Liver (tissue), 8 donors: ENCODE measurements at regions not wholly inside any gene's neighbourhood (a gene's known extent, or its start where the extent isn't known, plus 50 kb on each side); places are given as distances from the start of the nearest gene placed in this dataset.

Experiments
- DNase-seq: peaks from one replicate; pipeline ENCODE4 v3.0.0-alpha.2; 2017; ENCODE audit warnings: low spot score
- H3K27ac ChIP-seq, 2 donors: one replicate each; pipeline ENCODE4 v1.7.0; 2013; ENCODE audit warnings: inconsistent platforms in 2 of 2, low read length in 2 of 2, control low read depth in 1 of 2, low read depth in 1 of 2, mild to moderate bottlenecking in 1 of 2
- H3K27me3 ChIP-seq, 4 donors: one replicate each; pipeline versions ENCODE4 v1.6.1 to v1.7.0; 2013; ENCODE audit warnings: low read length in 3 of 4, inconsistent platforms in 1 of 4, mild to moderate bottlenecking in 1 of 4, moderate library complexity in 1 of 4; ENCODE audit not compliant: control insufficient read depth in 4 of 4, insufficient read depth in 4 of 4
- H3K36me3 ChIP-seq, 4 donors: one replicate each; pipeline versions ENCODE4 v1.6.1 to v1.7.0; 2013; ENCODE audit warnings: low read length in 3 of 4, mild to moderate bottlenecking in 3 of 4, low read depth in 1 of 4, moderate library complexity in 1 of 4; ENCODE audit not compliant: control insufficient read depth in 4 of 4, insufficient read depth in 3 of 4
- H3K4me1 ChIP-seq, 4 donors: one replicate each; pipeline versions ENCODE4 v1.6.1 to v1.7.0; 2013; ENCODE audit warnings: low read length in 3 of 4, mild to moderate bottlenecking in 3 of 4, moderate library complexity in 1 of 4; ENCODE audit not compliant: control insufficient read depth in 4 of 4, insufficient read depth in 4 of 4
- H3K4me3 ChIP-seq, 3 donors: one replicate each; pipeline versions ENCODE4 v1.6.1 to v1.7.0; 2013; ENCODE audit warnings: low read length in 3 of 3, control low read depth in 1 of 3, low read depth in 1 of 3, mild to moderate bottlenecking in 1 of 3
- H3K9ac ChIP-seq, 2 donors: one replicate each; pipeline ENCODE4 v1.7.0; 2013; ENCODE audit warnings: low read length in 2 of 2, mild to moderate bottlenecking in 2 of 2, moderate library complexity in 2 of 2, control low read depth in 1 of 2, low read depth in 1 of 2
- H3K9me3 ChIP-seq, 4 donors: one replicate each; pipeline versions ENCODE4 v1.6.1 to v1.7.0; 2013; ENCODE audit warnings: low read length in 3 of 4; ENCODE audit not compliant: control insufficient read depth in 4 of 4
- EGR1 ChIP-seq, 2 donors: IDR thresholded peaks; 2 replicates each; pipeline ENCODE4 v1.6.1; 2016 to 2018; ENCODE audit warnings: antibody characterized with exemption in 2 of 2, low read depth in 2 of 2
- FOXA1 ChIP-seq: IDR thresholded peaks from 2 replicates; pipeline ENCODE4 v1.6.1; 2016; ENCODE audit warnings: antibody characterized with exemption
- FOXA2 ChIP-seq: IDR thresholded peaks from 2 replicates; pipeline ENCODE4 v1.6.1; 2016; ENCODE audit warnings: antibody characterized with exemption
- GABPA ChIP-seq, 2 donors: IDR thresholded peaks in 1 of 2; conservative IDR thresholded peaks in 1 of 2; 2 replicates each; pipeline ENCODE4 v1.6.1; 2016; ENCODE audit warnings: antibody characterized with exemption in 2 of 2, mild to moderate bottlenecking in 1 of 2, moderate library complexity in 1 of 2
- HNF4A ChIP-seq, 2 donors: conservative IDR thresholded peaks; 2 replicates each; pipeline ENCODE4 v1.6.1; 2016; ENCODE audit warnings: antibody characterized with exemption in 2 of 2, mild to moderate bottlenecking in 2 of 2
- HNF4G ChIP-seq: IDR thresholded peaks from 2 replicates; pipeline ENCODE4 v1.6.1; 2016; ENCODE audit warnings: antibody characterized with exemption
- JUND ChIP-seq, 2 donors: IDR thresholded peaks; 2 replicates each; pipeline ENCODE4 v1.6.1; 2016; ENCODE audit warnings: antibody characterized with exemption in 2 of 2
- NR2F2 ChIP-seq: IDR thresholded peaks from 2 replicates; pipeline ENCODE4 v1.6.1; 2016; ENCODE audit warnings: antibody characterized with exemption
- RAD21 ChIP-seq, 2 donors: IDR thresholded peaks; 2 replicates each; pipeline ENCODE4 v1.6.1; 2016; ENCODE audit warnings: antibody characterized with exemption in 2 of 2, mild to moderate bottlenecking in 2 of 2
- RXRA ChIP-seq, 2 donors: IDR thresholded peaks; 2 replicates each; pipeline ENCODE4 v1.6.1; 2017 to 2018; ENCODE audit warnings: antibody characterized with exemption in 2 of 2, mild to moderate bottlenecking in 1 of 2
- SP1 ChIP-seq: IDR thresholded peaks from 2 replicates; pipeline ENCODE4 v1.6.1; 2018; ENCODE audit warnings: antibody characterized with exemption, mild to moderate bottlenecking
- TAF1 ChIP-seq: conservative IDR thresholded peaks from 2 replicates; pipeline ENCODE4 v1.6.1; 2016; ENCODE audit warnings: antibody characterized with exemption, mild to moderate bottlenecking
- YY1 ChIP-seq: IDR thresholded peaks from 2 replicates; pipeline ENCODE4 v1.6.1; 2016; ENCODE audit warnings: antibody characterized with exemption, mild to moderate bottlenecking
- WGBS: extraction: QIAGEN DNeasy Blood & Tissue Kit; methylation state at CpG from one replicate; pipeline ENCODE4 v1.1.7; 2013; 5-methylcytosine and 5-hydroxymethylcytosine counted together
- TF ChIP-seq, protein P1 (sequence below): fragments of 150-350 bp; IDR thresholded peaks from 2 replicates; pipeline ENCODE4 v1.5.1; 2017; ENCODE audit warnings: improper control_type of control experiment, low read depth, low read length; ENCODE audit not compliant: missing input control
- TF ChIP-seq, protein P2 (sequence below): IDR thresholded peaks from 2 replicates; pipeline ENCODE4 v1.6.1; 2016; ENCODE audit warnings: antibody characterized with exemption
- TF ChIP-seq, protein P3 (sequence below): IDR thresholded peaks from 2 replicates; pipeline ENCODE4 v1.6.1; 2016; ENCODE audit warnings: antibody characterized with exemption, mild to moderate bottlenecking
- TF ChIP-seq, protein P4 (sequence below): IDR thresholded peaks from 2 replicates; pipeline ENCODE4 v1.6.1; 2016; ENCODE audit warnings: antibody characterized with exemption
- TF ChIP-seq, protein P5 (sequence below): IDR thresholded peaks from 2 replicates; pipeline ENCODE4 v1.6.1; 2016; ENCODE audit warnings: antibody characterized with exemption
- donor health status: healthy.
- donor health status: healthy.
- donor health status: healthy.
- donor health status: healthy.
- donor health status: healthy.

DNA sequence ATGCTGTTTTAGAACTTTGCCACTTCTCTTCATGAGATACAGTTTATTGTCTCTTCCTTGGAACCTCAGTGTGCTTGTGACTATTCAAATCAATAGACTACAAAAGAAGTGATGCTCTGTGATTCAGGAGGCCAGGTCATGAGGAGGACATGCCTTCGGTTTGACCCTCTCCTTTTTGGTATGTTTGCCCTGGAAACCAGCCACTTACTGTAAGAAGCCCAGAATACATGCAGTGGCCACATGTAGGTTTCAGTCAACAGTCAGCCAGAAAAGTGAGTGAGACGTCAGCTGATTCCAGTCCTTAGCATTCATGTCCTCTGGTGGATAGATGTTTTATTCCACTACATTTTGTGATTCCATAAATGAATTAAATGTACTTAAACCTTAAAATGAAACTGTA lies 328.7 kb downstream of the PCDH18 start:
- 58% methylated on average over 2 of the region's 2 CpGs for WGBS
- TF ChIP-seq YY1, result no peak
- no peak for TF ChIP-seq HNF4A (conservative IDR thresholded peaks at IDR 0.05)
- TF ChIP-seq, protein P1, sequence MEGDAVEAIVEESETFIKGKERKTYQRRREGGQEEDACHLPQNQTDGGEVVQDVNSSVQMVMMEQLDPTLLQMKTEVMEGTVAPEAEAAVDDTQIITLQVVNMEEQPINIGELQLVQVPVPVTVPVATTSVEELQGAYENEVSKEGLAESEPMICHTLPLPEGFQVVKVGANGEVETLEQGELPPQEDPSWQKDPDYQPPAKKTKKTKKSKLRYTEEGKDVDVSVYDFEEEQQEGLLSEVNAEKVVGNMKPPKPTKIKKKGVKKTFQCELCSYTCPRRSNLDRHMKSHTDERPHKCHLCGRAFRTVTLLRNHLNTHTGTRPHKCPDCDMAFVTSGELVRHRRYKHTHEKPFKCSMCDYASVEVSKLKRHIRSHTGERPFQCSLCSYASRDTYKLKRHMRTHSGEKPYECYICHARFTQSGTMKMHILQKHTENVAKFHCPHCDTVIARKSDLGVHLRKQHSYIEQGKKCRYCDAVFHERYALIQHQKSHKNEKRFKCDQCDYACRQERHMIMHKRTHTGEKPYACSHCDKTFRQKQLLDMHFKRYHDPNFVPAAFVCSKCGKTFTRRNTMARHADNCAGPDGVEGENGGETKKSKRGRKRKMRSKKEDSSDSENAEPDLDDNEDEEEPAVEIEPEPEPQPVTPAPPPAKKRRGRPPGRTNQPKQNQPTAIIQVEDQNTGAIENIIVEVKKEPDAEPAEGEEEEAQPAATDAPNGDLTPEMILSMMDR, result no peak
- no peak for TF ChIP-seq FOXA1
- no peak for TF ChIP-seq SP1
- TF ChIP-seq FOXA2, result no peak
- TF ChIP-seq GABPA (IDR thresholded peaks at IDR 0.05 in 1 of 2, conservative IDR thresholded peaks at IDR 0.05 in 1 of 2), result no peak
- TF ChIP-seq HNF4G, result no peak
- no peak for TF ChIP-seq NR2F2
- TF ChIP-seq, protein P2, sequence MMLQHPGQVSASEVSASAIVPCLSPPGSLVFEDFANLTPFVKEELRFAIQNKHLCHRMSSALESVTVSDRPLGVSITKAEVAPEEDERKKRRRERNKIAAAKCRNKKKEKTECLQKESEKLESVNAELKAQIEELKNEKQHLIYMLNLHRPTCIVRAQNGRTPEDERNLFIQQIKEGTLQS, result no peak
- TF ChIP-seq TAF1, result no peak
- no peak for TF ChIP-seq RXRA (IDR thresholded peaks at IDR 0.05)
- no peak for TF ChIP-seq RAD21 (IDR thresholded peaks at IDR 0.05)
- TF ChIP-seq, protein P3, sequence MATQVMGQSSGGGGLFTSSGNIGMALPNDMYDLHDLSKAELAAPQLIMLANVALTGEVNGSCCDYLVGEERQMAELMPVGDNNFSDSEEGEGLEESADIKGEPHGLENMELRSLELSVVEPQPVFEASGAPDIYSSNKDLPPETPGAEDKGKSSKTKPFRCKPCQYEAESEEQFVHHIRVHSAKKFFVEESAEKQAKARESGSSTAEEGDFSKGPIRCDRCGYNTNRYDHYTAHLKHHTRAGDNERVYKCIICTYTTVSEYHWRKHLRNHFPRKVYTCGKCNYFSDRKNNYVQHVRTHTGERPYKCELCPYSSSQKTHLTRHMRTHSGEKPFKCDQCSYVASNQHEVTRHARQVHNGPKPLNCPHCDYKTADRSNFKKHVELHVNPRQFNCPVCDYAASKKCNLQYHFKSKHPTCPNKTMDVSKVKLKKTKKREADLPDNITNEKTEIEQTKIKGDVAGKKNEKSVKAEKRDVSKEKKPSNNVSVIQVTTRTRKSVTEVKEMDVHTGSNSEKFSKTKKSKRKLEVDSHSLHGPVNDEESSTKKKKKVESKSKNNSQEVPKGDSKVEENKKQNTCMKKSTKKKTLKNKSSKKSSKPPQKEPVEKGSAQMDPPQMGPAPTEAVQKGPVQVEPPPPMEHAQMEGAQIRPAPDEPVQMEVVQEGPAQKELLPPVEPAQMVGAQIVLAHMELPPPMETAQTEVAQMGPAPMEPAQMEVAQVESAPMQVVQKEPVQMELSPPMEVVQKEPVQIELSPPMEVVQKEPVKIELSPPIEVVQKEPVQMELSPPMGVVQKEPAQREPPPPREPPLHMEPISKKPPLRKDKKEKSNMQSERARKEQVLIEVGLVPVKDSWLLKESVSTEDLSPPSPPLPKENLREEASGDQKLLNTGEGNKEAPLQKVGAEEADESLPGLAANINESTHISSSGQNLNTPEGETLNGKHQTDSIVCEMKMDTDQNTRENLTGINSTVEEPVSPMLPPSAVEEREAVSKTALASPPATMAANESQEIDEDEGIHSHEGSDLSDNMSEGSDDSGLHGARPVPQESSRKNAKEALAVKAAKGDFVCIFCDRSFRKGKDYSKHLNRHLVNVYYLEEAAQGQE, result no peak
- no peak for TF ChIP-seq JUND (IDR thresholded peaks at IDR 0.05)
- TF ChIP-seq, protein P4, sequence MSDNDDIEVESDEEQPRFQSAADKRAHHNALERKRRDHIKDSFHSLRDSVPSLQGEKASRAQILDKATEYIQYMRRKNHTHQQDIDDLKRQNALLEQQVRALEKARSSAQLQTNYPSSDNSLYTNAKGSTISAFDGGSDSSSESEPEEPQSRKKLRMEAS, result no peak
- no peak for TF ChIP-seq EGR1 (IDR thresholded peaks at IDR 0.05; ENCODE audit: low read depth in 2 of 2)
- TF ChIP-seq, protein P5, sequence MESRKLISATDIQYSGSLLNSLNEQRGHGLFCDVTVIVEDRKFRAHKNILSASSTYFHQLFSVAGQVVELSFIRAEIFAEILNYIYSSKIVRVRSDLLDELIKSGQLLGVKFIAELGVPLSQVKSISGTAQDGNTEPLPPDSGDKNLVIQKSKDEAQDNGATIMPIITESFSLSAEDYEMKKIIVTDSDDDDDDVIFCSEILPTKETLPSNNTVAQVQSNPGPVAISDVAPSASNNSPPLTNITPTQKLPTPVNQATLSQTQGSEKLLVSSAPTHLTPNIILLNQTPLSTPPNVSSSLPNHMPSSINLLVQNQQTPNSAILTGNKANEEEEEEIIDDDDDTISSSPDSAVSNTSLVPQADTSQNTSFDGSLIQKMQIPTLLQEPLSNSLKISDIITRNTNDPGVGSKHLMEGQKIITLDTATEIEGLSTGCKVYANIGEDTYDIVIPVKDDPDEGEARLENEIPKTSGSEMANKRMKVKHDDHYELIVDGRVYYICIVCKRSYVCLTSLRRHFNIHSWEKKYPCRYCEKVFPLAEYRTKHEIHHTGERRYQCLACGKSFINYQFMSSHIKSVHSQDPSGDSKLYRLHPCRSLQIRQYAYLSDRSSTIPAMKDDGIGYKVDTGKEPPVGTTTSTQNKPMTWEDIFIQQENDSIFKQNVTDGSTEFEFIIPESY, result no peak
- Histone ChIP-seq H3K4me3 (no peak overlapping the region), H3K27me3 (peaks cover 0 to 3% (median 0%) of the 10 kb centered on the region in 4 donors), H3K4me1 (no peaks in the 10 kb centered on the region), H3K9ac (no peak overlapping the region), H3K9me3 (no peaks in the 10 kb centered on the region), H3K27ac (no peak overlapping the region), H3K36me3 (no peaks in the 10 kb centered on the region)
- DNase-seq, result no peak
